HG02938 (cell line): ENCODE measurements at regions not wholly inside any gene's neighbourhood (a gene's known extent, or its start where the extent isn't known, plus 50 kb on each side); places are given as distances from the start of the nearest gene placed in this dataset.

ENCODE experiments used
- ATAC-seq: cut with Tn5 transposase; IDR thresholded peaks from one replicate; pipeline ENCODE4 v1.9.1; 2021; ENCODE audit warnings: mild to moderate bottlenecking, moderate library complexity; ENCODE audit not compliant: unreplicated experiment

DNA sequence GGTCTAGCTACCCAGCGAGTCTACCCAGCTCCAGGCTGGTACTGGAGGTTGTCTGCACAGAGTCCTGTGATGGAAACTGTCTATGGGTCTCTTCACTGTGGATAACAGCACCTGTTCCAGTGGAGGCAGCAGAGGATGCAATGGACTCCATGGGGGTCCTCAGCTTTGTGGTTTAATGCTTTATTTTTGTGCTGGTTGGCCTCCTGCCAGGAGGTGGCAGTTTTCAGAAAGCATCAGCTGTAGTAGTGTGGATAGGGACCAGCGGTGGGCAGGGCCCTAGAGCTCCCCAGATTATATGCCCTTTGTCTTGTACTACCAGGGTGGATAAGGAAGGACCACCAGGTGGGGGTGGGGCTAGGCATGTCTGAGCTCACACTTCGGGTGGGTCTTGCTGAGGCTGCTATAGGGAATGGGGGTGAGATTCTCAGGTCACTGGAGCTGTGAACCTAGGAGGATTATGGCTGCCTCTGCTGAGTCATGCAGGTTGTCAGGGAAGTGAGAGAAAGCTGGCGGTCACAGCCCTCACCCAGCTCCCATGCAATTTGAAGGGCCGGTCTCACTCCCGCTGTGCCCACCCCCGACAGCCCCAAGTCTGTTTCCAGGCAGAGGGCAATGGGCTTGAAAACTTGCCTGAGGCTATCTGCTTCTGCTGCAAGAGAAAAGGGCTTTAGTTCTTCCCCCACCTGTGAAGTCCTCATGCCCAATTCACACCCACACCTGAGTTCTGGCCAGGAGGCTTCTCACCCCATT, 397.1 kb downstream of the TLE1 start:
- no peak for ATAC-seq

- ATAC-seq: no peak
Observed at GRCh38 chr9:81289622-81290021, 399.7 kb downstream of the TLE1 start.

GRCh38 chr9:81268048-81268447, 421.3 kb downstream of the TLE1 start:
- no peak for ATAC-seq

DNA sequence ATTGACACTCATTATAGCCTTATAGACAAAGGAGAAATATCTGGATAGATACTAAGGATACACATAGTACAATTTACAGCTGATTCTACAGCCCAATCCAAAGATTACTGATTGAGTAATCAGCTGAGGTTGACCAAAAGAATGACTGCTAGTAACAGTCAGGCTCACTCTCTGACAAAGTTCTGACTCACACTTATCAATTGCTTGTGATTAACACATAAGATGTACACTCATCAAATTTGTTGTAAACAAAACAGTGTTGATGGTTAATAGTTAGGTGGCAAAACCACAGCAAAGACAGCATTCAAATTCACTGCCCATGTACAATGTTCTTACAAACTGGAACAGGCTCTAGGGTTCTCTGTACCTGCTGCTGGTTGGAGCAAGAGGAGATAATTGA, 422.7 kb downstream of the TLE1 start:
- ATAC-seq: no peak

DNA sequence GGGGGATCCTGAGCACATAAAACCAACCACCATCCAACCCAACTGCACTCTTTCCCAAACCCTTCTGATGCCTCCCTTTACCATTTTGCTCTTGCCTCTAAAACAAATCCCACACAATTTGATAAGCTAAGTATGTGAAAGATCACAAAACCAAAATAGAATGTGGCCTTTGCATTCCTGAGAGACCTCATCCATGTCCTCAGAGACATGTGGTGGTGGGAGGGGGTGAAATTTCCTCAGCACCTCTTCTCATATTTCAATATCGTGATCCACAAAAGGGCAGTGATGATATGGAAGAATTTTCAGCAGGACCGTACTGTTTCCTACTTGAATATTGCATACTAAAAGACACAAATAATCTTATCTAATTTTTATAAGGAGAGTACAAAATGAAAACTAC, 423.3 kb downstream of the TLE1 start:
- no peak for ATAC-seq

- ATAC-seq: no peak
Observed at GRCh38 chr9:81264516-81264915, 424.8 kb downstream of the TLE1 start.

- ATAC-seq: no peak
Observed at GRCh38 chr9:81259896-81260295, 429.5 kb downstream of the TLE1 start.

GRCh38 chr9:81256368-81256767, 433.0 kb downstream of the TLE1 start:
- ATAC-seq: no peak

- ATAC-seq: no peak
Observed at GRCh38 chr9:81250606-81251005, 438.7 kb downstream of the TLE1 start.

- ATAC-seq: no peak
Observed at GRCh38 chr9:81250041-81250440, 439.3 kb downstream of the TLE1 start.

- ATAC-seq: no peak
Observed at GRCh38 chr9:81245254-81245956, 443.9 kb downstream of the TLE1 start.

- ATAC-seq: no peak
Observed at GRCh38 chr9:81244631-81245030, 444.7 kb downstream of the TLE1 start.

GRCh38 chr9:81242866-81243265, 446.5 kb downstream of the TLE1 start:
- no peak for ATAC-seq

GRCh38 chr9:81239388-81239787, 450.0 kb downstream of the TLE1 start:
- ATAC-seq: no peak

DNA sequence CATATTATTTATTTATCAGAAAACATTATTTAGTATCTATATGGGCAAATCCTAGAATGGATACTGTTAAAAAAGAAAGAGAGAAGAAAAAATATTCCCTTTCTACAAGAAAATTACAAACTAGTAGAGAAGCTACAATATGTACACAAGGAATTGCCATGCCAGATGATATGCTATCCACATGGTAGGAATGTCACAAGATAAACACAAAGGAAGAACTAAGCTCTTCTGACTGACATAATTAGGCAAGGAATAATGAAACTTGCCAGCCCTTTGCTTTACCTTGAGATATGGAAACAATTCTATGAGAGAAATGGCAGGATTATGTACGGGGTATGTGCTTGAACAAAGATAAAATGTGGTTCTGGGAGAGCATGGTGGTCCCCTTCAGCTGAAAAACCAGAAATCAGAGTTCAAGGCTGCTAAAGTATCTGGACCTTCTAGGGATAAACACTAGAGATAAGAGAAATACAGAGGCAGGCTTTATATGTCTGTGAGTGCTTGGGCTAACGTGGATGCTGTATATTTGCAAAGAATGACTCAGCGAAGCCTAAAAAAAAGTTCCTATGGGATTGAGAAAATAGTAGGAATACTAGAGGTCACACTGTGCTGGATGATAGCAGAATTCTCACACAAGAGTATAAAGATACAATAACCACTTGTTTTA, 451.6 kb downstream of the TLE1 start:
- ATAC-seq: no peak

GRCh38 chr9:81234924-81235610, 454.3 kb downstream of the TLE1 start:
- no peak for ATAC-seq

DNA sequence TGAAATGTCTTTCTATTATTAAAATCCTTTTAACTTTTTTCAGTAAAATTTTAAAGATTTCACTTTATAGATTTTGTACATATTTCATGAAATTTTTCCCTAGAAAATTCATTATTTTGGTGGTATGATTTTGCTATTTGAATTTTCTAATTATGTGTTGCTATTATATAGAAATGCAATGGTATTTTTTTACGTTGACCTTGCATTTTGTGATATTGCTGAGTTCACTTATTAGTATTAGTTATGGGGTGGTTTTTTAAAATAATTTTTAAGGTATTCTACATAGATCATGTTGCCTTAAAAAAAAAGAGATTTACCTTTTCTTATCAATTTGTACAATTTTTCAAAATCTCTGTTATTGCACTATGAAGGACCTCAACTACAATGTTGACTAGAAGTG, 458.3 kb downstream of the TLE1 start:
- no peak for ATAC-seq

DNA sequence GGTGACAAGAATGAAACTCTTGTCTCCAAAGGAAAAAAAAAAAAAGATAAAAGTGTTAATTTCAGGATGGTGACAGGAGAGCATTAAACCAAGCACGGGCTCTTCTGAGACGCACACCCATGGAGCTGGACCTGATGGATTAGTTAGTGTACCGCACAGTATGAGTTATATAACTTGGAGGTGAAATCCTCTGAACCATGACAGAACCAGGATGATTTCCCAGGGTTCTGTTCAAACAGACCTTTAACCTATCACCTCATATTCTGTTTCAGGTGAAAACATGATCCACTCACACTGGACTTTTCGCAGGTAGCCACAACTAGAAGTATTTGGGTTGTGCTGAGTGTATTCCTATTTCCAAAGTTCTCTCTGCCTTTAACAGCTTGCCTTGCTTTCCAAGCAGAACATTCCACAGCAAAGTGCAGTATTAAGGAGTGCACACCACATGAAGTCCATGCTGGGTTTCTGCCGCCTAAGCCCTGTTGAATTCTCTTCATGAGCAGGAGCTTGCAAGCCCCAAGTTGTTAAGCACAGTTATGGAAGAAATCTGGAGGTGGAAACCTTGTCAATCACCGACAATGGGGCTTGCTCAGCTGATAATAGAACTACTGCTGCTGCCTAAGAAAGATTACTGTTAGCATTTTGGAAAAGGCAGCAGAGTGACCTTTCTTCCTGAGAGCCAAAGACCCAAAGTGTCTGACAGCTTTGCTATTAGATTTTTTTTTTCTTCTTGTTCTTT, 461.7 kb downstream of the TLE1 start:
- no peak for ATAC-seq

GRCh38 chr9:81225596-81225995, 463.8 kb downstream of the TLE1 start:
- no peak for ATAC-seq

- no peak for ATAC-seq
Observed at GRCh38 chr9:81224166-81225081, 464.9 kb downstream of the TLE1 start.
